Ammon's horn (tissue), 1 donor: ENCODE measurements at regions not wholly inside any gene's neighbourhood (a gene's known extent, or its start where the extent isn't known, plus 50 kb on each side); places are given as distances from the start of the nearest gene placed in this dataset.

Source experiments
- DNase-seq: peaks from one replicate; pipeline ENCODE4 v3.0.0-alpha.2; 2016; ENCODE audit warnings: low spot score

DNA sequence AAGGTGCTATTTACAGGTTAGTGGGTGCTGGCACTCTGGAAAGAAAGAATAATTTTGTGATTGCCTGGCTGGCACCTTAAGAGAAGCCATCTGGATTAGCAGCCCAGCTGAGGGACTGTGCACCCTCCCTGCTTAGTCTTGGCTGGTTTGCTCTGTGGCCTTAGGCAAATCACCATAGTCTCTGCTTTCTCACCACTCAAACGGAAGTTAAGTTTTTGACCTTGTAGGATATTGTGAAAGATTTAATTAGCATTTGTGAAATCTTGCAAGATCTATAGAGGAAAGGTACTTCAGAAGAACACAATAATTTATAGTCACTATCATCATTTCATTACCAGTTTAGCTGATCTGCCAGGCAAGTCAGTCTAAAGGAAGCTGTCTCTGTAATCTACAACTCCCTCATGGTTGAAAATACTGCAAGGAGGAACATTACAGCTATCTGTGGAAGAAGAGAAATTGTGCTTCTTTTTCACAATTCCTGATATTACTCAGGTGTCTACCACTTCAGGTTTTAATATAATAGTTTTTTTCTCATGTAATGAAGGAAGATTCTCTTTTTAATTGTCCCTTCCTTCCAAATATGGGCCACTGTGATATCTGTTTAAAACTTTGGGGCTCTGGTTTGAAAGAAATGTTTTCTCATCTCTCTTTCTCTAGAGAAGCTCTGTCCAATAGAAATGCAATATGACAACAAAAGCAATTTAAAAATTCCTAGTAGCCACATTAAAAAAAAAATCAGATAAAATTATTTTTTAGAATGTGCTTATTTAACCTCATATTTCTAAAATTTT, 219.6 kb downstream of the PTEN start:
- DNase-seq = no peak

DNA sequence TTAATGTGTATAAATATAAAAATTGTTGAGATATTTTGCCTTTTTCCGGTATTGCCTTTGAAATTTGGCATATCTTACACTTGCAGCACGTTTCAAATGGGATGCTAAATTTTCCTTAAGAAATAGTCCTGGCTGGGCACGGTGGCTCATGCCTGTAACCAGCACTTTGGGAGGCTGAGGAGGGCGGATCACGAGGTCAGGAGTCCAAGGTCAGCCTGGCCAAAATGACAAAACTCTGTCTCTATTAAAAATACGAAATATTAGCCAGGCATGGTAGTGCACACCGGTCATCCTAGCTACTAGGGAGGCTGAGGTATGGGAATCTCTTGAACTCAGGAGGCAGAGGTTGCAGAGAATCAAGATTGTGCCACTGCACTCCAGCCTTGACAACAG, 220.2 kb downstream of the PTEN start:
- no peak for DNase-seq

DNA sequence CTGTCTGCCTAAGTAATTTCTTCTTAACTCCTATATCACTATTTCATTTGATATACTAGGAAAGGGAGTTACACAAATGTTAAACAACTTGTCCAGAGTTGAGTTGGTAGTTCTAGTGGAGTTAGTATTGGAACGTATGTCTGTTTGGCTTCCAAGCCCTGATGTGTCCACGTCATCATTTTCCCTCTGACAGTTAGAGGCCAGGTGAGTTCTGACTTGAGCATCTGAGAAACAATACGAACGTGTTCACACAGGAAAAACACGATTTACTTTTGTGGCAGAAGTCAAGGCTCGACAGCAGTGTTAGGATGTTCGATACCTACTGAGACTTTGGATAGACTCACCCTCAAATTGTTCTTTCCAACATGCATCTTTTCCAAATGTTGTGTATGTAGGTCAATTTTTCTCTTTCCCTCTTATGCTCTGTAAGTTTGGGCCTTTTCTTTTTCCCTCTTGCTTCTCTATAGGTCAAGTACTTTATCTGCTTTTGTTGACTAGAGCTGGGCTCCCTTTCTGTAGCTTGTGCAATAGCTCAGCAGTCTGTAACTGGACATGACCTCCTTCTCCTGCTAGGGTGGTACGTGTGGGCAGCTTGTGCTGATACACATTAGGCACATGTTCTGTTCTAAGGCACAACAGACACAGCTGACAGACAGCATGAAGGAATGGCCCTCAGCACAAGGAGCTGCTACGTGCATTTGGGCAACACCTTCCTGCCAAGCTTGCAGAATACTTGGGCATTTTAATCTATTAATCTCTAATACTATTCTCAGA, 222.9 kb downstream of the PTEN start:
- no peak for DNase-seq

DNA sequence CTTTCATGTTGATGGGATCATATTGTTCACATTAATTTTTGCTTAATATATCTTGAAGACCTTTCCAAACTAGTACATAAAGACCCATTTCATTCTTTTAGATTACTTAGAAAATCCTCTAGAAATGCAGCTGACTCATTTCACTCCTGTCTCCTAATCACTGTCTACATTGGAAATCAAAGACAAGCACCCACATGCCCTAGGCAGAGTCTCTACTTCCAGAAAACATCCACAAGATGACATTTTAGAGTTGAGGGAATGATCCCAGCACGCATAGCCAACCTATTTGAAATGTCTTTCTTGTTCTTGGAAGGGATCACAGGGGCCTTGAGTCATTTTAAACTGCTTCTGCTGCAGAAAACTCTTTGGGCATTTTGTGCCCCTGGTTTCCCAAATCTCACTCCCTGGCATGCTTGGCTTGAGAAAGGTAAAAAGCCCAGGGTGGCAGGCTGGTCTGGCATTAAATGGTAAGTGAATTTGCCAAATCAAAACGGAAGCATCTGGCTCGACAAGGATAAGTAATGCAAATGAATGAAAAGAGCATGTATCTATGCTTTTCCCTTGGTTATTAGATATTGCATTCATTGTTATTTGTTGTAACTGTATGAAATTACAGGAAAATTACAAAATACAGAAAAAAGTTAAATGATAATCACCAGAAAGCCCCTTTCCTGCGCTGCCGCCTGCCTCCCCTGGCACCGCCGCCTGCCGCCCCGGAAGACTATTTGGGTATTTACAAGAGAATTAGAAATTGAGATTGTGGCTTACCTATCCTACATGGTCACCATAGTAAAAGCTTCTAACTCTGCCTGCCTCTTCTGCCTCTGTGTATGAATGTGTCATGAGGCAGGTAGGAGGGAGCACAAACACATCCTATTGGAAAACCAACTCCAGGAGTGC, 225.3 kb downstream of the PTEN start:
- DNase-seq = no peak

DNA sequence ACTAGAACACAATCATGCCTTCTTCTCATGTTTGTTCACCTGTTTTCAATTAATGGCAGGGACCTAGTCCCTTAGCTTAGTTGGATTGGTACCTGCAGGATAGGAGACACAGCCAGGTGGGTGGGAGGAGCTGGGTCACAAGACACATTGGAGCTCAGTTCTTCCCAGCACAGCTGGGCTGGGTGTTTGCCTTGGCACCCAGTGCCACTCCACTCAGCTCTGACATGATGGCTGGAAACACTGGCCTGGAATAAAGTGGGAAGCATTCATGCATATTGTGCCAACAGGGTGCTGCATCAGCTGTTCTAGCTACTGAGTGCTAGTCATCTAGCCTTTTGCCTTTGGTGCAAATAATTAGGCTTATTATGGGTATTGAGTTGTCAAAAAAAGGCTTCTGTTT, 226.1 kb downstream of the PTEN start:
- no peak for DNase-seq

DNA sequence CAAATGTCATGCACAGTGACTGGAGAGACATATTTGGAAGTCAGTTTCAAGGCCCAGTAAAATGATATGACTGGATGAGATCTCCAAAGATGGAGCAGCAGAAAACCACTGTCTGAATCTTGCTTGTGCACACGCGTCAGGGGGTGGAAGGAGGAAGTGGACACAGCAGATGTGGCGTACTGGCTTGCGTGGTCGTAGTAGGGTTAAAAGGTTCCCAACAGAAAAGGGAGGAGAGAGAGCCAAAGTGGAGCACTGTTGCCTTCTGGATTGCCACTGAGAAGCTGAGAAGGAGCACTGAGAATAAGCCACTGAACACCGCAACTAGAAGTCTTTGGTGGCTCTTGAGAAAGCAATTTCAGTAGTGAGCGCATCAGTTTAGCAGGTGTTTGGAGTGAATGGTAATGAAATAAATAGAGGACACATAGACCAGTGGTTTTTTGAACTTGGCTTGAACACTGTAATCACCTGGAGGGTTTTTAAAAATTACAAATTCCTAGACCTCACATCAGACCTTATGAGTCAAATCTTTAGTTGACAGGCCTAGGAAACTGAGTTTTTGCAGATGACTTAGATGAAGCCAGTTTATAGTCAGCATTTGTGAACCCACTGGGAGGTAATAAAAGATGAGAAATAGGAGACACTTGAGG, 227.3 kb downstream of the PTEN start:
- DNase-seq = no peak

DNA sequence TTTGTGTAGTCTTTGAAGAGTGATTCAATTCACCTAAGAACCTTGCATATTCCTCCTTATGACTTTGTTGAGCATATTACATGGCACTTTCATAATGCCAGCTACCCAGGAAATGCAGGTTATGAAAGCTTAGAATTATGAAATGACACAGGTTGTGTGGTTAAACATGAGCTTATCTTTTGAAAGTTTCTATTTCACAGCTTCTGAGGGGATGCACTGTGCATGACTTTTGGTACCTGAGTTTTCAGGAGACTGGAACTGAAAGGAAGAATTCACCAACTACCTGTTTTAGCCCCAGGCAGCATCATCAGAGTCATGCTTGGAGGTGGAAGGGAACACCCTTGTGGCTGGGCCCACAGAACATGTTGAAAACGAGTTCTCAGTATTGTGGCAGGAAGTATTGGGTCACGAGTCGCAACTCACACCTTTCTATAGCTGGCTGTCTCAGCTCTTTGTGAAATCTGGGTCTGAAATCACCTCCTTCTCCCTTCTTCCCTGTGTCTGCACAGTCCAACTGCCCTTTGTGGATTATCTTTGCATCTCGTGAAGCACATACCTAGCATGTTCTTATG, 228.2 kb downstream of the PTEN start:
- DNase-seq = no peak

DNA sequence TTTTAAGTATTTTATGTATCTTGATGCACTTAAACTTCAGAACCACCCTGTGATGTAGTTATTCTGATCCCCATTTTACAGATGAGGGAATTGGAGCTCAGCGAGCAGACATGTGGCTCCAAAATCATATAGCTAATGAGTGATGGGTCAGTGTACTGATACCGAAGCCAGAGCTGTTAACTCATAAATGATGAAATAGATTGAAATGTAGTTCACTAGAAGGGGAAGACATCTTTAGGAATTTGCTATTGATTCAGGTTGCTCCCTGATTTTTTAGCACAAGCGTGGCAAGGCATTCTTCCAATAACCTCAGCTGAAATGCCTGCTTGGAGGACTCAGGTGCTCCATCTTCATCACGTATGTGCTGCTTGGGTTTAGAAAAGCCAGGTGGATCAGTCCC, 228.8 kb downstream of the PTEN start:
- DNase-seq = no peak

DNA sequence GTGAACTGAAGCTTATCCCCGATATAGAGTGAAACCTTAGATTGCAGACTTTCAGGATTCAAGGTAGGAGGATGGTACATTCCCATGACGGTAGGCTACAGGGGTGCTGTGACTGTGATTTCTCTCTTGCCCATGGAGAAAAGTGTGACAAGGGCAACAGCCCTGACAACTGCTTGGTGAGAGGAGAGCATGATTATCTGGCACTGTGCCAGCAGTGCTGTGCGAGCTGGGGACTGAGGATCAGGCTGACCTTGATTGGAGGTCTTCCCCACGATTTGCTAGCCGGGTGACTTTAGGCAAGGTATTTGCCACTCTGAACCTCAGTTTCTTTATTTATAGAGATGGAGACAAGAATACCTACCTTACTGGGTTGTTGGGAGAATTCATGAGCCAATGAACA, 229.5 kb downstream of the PTEN start:
- peak; percentile 21 for DNase-seq

DNA sequence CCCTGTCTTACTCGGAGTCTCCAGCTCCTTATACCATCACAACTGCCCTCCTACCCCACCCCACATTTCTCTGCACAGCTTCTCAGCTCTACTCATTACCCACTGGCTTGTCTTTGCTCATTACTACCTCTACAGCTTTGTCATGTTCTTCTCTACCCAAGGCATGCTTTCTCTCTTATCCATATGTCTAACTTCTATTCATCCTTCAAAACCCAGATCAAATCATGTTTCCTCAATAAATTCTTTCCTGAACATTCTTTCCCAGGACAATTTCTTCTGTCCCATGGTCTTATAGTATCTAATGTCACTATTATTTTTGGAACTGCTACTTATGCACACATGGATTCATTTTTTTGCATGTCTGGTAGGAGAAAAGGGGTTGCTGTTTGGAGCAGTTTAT, 231.4 kb downstream of the PTEN start:
- DNase-seq = no peak

DNA sequence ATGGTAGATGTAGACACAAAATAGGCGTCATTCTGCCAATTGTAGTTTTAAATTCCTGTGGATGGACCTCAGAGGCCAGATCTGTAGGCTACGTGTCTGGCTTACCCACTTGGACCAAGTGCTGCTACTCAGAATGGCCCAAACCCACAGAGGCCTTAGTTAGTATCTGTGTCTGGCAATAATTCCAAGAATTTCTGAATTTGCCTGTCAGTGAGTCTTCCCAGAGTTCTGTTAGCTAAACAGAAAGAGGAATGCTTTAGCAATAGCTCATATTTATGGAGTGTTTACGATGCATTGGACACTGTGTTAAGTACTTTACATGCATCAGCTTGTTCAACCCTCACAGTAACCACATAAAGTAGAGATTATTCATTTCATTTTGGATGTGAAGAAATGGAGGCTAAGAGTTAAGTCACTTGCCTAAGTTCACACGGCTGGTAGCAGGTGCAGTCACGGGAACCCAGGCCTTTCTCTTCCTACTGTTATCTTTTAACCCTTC, 231.8 kb downstream of the PTEN start:
- no peak for DNase-seq

DNA sequence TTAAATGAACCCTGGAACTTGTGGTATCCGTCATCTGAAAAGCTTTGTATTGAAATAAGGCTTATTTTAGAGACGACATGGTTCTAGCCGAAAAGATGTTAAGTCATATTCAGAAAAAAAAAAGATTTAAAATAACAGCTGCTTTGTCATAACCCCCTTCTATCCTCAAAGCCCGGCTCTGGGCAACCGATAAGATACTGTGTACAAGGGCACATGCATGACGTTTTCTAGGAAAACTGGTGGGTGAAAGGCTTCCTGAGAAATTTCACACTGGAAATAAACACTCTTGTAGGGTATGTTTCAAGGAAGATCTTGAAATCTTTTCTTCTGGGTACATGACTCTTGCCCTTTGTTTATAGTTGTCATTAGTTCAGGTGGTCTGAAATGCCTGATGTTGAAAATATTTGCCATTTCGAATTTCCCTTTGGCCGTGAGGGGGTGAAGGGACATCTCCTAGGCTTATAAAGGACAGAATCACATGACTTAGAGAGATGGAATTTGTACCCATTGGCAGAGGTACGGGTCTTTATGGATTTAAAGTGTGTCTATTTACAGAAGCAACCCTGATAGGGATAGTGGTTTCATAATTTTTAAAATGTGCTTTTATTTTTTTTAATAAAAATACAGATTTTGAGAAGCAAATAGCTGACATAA, 232.5 kb downstream of the PTEN start:
- DNase-seq = no peak

DNA sequence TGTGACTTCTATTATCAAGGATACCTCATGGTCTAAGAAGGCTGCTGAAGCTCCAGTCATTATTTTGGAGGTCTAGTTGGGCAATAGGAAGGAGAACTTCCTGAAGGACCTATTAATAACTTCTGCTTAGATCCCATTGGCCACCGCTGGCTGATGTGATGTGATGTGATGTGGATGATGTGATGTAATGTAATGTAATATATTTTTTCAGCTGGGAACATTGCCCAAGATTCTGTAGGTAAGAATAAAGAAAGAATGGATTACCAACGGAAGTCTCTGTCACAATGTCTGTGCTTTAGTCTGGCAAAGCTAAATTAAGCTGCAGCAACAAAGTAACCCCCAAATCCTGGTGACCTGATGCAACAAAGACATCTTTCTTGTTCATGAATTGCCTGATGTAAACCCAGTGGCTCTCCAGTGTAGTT, 233.7 kb downstream of the PTEN start:
- DNase-seq = no peak

DNA sequence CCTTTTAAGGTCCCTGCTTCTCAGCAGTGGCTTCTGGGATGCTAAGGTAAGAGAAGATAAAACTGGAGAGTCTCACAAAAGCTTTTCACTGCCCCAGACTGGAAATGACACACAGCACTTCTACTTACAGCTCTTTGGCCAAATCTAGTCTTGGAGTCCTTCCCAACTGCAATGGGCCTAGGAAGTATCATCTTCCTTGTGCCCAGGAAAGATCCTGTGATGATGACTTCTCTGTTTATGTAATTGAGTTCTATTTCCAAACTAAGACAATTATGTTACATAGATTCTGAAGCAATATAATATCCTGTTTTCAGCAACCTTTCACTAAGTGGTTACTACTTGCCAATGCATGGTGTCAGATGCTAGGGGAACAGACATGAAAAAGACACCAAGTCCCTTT, 234.1 kb downstream of the PTEN start:
- DNase-seq = no peak

DNA sequence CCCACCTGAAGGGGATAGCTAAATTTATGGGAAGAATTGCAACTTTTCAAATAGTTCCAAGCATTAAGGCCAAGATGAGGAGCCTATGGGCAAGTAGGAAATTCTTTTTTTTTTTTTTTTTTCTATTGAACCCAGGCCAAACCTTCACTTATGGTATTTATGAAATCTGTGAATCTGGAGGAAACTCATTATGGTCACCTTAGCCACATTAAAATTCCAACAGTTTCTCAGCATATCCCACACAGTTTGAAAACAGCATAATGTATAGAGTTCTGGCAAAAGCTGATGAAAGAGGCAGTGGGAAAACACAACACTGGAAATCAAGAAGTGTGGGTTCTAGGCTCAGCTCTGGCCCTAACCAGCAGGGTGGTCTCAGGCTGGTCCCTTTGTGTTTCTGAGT, 236.9 kb downstream of the PTEN start:
- no peak for DNase-seq

DNA sequence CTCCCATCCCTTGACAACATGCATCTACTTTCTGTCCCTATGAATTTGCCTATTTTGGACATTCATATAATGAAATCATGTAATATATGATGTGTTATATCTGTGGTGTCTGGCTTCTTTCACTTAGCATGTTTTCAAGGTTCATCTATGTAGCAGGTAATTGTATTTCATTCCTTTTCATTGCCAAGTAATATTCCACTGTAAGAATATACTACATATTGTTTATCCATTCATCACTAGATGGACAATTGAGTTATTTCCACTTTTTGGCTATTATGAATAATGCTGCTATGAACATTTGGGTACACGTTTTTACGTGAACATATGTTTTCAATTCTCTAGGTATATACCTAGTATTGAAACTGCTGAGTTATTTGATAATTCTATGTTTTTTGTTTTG, 238.2 kb downstream of the PTEN start:
- DNase-seq = no peak

DNA sequence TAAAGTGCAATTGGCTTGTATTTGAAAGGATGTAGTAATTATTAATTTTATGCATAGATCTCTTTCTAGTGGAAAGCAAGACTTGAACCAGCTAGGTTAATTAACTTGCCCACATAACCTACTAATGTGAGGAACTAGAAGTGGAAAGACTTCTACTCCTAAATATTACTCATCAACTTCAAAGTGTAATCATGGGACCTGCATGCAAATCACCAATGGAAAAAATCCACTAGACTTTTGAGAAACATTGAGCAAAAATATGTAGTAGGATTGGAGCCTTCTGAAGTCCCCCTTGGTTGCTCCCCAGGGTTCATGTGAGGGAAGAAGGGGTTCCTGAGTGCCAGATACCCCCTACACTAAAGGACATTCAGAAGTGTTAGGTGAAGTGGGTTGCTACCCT, 240.2 kb downstream of the PTEN start:
- no peak for DNase-seq

DNA sequence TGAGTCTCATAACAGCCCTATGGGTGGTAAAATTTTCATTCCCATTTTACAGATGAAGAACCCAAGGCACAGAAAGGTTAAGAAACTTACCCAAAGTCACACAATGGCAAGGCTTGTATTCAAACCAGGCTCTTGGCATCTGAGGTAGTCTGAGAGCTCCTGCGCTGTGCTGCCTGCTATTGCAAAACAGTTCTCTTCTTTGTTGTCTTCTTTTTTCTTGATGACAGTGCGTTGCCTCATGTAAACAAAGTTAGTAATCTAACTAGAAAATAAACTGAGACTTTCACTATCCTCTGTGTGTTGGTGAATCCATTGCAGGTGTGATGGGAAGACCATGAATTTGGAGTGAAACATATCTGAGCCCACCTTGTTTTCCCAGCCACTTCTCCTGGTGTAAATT, 240.8 kb downstream of the PTEN start:
- DNase-seq = no peak

DNA sequence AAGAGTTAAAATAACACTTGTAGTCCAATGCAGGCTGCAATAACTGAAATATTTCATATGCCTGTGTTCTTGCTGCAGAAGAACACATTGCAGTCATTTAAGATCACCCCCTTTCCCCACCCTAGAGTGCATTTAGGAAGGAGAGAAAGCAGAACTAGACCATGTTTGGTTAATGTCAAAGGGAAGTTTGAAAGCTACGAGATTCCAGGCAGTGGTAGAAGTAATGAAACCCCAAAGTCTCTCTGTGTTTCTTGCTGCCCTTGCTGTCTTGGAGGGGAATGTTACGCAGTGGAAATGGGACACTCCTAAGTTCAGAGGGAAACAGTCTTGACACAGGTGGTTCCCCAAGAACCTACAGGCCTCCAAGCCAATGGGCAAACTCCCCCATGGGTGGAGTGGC, 242.9 kb downstream of the PTEN start:
- peak; percentile 47 for DNase-seq

DNA sequence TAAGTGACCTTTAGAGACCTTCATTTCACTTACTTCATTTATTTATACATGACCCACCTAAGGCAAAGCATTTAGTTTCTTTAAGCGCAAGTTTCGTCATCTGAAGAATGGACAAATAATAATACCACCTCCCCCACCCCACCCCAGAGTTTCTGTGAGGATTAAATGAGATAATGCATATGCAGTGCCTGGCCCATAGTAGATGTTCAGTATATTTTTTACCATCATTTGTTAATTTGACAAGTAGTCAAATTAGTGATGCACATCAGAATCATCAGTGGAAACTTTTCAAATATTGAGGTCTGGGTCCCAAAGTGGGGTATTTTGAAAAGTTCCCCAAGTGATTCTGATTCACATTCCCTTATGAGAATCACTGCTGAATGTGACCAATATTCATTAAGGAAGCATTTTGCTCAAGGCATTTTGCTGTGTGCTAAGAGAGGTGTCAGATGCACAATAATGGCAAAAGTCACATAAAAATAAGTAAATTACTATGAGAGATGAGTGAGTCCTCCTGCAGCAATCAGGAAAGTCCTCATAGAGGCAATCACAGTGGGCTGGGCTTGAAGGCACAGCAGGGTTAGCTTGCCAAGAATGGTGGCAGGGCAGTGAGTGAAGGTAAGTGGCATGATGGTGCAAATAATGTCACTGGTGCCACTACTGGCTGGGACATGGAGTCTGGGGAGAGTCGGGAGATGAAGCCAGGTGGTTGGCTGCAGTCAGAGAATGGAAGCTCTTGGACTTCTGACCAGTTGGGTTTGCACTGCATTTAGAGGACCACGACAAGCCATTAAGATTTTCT, 244.1 kb downstream of the PTEN start:
- DNase-seq = no peak
